Breast epithelium (tissue), 3 donors: ENCODE measurements at regions not wholly inside any gene's neighbourhood (a gene's known extent, or its start where the extent isn't known, plus 50 kb on each side); places are given as distances from the start of the nearest gene placed in this dataset.

Source experiments
- CTCF ChIP-seq, 3 donors: fragments of 450-650 bp; IDR thresholded peaks; one replicate each; pipeline ENCODE4 v1.5.1; 2016 to 2017; ENCODE audit warnings: antibody characterized with exemption in 3 of 3, mild to moderate bottlenecking in 3 of 3, moderate library complexity in 3 of 3
- POLR2A ChIP-seq: fragments of 450-650 bp; IDR thresholded peaks from one replicate; pipeline ENCODE4 v1.6.1; 2016; ENCODE audit warnings: antibody characterized with exemption, mild to moderate bottlenecking, moderate library complexity
- POLR2AphosphoS5 ChIP-seq, 3 donors: sonication (generic); formaldehyde crosslinking; IDR thresholded peaks; one replicate each; pipeline ENCODE4 v1.6.1; 2017; ENCODE audit warnings: antibody characterized with exemption in 3 of 3

GRCh38 chr12:43278541-43278832 is 273.5 kb downstream of the ADAMTS20 start:
- TF ChIP-seq POLR2AphosphoS5 (IDR thresholded peaks at IDR 0.05), result no peak
- TF ChIP-seq CTCF (IDR thresholded peaks at IDR 0.05), result no peak
- no peak for TF ChIP-seq POLR2A
